Activated B cell treated with CpG ODN at 0.5 μM for 24 hours (primary cell): ENCODE measurements at regions not wholly inside any gene's neighbourhood (a gene's known extent, or its start where the extent isn't known, plus 50 kb on each side); places are given as distances from the start of the nearest gene placed in this dataset.

Source experiments
- ATAC-seq: fragments of 200-7000 bp; cut with Tn5 transposase; one replicate; pipeline ENCODE4 v1.10.0; 2021; ENCODE audit warnings: low read depth, mild to moderate bottlenecking, moderate library complexity
- CTCF ChIA-PET: fragments of 350-600 bp; sonication (Branson Sonifier 250); formaldehyde crosslinking; loops from one replicate; lab custom pipeline; 2021; ENCODE audit warnings: antibody characterized with exemption; lab: Charles Lee
- POLR2A ChIA-PET: fragments of 350-600 bp; sonication (Branson Sonifier 250); formaldehyde crosslinking; loops from one replicate; lab custom pipeline; 2021; ENCODE audit warnings: antibody characterized with exemption; lab: Charles Lee
- DNase-seq: peaks from one replicate; pipeline ENCODE4 v3.0.0; 2022
- H3K27ac Mint-ChIP-seq: one replicate; pipeline ENCODE4 v1.8.0; 2020; ENCODE audit warnings: mixed read lengths
- H3K27me3 Mint-ChIP-seq: one replicate; pipeline ENCODE4 v1.8.0; 2021; ENCODE audit warnings: mixed read lengths
- H3K36me3 Mint-ChIP-seq: one replicate; pipeline ENCODE4 v1.8.0; 2021; ENCODE audit warnings: low read depth, mixed read lengths
- H3K4me1 Mint-ChIP-seq: one replicate; pipeline ENCODE4 v1.8.0; 2021; ENCODE audit warnings: mixed read lengths
- H3K4me3 Mint-ChIP-seq: one replicate; pipeline ENCODE4 v1.8.0; 2020; ENCODE audit warnings: mild to moderate bottlenecking, mixed read lengths
- H3K9me3 Mint-ChIP-seq: one replicate; pipeline ENCODE4 v1.8.0; 2020; ENCODE audit warnings: mixed read lengths
- intact Hi-C: fragments of 100-400 bp; cut with micrococcal nuclease; formaldehyde crosslinking; loops from one replicate; pipeline ENCODE4 v1.15.1; 2024
- TF ChIP-seq, protein P1 (sequence below): fragments of 200-600 bp; IDR thresholded peaks from one replicate; pipeline ENCODE4 v1.8.0; 2022; ENCODE audit warnings: antibody characterized with exemption, mild to moderate bottlenecking

DNA sequence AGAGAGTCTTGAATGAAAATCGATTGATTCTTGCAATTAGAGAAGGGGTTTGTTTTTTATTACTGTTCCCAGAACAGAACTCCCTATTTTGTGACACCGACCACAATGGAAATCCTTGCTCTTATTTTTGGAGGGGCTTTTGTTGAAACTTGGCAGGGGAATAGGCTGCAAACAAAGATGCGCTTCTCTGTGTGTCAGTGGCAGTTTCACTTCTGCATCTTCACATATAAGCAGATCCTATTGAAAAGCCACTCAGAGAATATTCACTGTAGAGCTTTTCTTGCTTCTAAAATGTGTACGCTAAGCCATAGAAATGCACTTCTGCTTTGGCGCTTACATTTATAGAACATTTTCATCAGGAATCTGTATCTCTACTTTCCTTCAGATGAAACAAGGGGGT, 1822.4 kb upstream of the SEL1L start:
- H3K4me1 Mint-ChIP-seq = no peaks in the 10 kb centered on the region
- H3K9me3 Mint-ChIP-seq = peaks cover 7% of the 10 kb centered on the region
- H3K27ac Mint-ChIP-seq = no peak overlapping the region
- no peaks in the 10 kb centered on the region for H3K27me3 Mint-ChIP-seq
- ATAC-seq (no peak), DNase-seq (no peak)
- intact Hi-C loops = no loop called here
- H3K36me3 Mint-ChIP-seq = no peaks in the 10 kb centered on the region
- H3K4me3 Mint-ChIP-seq = no peak overlapping the region
- ChIA-PET CTCF (no interaction called here), POLR2A (no interaction called here)
- TF ChIP-seq, protein P1, sequence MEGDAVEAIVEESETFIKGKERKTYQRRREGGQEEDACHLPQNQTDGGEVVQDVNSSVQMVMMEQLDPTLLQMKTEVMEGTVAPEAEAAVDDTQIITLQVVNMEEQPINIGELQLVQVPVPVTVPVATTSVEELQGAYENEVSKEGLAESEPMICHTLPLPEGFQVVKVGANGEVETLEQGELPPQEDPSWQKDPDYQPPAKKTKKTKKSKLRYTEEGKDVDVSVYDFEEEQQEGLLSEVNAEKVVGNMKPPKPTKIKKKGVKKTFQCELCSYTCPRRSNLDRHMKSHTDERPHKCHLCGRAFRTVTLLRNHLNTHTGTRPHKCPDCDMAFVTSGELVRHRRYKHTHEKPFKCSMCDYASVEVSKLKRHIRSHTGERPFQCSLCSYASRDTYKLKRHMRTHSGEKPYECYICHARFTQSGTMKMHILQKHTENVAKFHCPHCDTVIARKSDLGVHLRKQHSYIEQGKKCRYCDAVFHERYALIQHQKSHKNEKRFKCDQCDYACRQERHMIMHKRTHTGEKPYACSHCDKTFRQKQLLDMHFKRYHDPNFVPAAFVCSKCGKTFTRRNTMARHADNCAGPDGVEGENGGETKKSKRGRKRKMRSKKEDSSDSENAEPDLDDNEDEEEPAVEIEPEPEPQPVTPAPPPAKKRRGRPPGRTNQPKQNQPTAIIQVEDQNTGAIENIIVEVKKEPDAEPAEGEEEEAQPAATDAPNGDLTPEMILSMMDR = no peak

DNA sequence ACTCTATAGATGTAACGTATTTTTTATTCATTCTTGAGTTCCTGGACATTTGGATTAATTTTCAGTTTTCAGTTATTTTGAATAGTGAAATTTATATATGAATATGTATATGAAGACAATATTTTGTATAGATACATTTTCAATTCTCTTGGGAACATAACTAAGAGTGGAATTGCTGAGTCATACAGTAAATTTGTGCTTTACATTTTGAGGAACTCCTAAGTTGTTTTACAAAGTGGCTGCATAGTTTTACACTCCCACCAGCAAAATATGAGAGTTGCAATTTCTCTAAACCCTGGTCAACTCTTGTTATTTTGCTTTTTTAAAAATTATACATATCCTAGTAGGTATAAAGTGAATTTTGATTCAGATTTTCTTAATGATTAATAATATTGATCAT, 1838.6 kb upstream of the SEL1L start:
- Mint-ChIP-seq H3K27ac (no peak overlapping the region), H3K4me1 (no peaks in the 10 kb centered on the region), H3K36me3 (no peaks in the 10 kb centered on the region), H3K9me3 (peaks cover 12% of the 10 kb centered on the region), H3K4me3 (no peak overlapping the region), H3K27me3 (no peaks in the 10 kb centered on the region)
- TF ChIP-seq, protein P1 = no peak
- POLR2A ChIA-PET = no interaction called here
- ATAC-seq = no peak
- no peak for DNase-seq
- intact Hi-C loops = no loop called here
- CTCF ChIA-PET = no interaction called here

DNA sequence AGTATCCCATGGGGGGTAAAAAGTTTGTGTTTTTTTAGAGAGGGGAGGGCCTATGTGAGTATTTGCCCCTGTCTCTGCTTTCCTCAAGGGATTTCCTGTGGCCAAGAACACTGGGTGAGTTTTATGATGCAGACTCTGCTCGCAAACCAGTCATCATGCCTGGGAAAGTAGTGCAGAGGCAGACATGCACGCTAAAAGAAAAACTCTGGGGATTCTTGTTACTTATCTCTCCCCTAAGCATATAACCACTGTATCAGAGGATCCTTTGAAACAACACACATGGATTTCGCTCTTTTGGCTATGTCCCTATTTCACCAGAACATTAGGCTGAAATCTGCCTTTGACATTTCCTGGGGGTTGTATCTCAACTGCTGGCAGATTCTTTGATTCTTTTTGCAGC, 1845.8 kb upstream of the SEL1L start:
- intact Hi-C loops = no loop called here
- H3K36me3 Mint-ChIP-seq = no peaks in the 10 kb centered on the region
- H3K4me3 Mint-ChIP-seq = no peak overlapping the region
- CTCF ChIA-PET = no interaction called here
- ATAC-seq (no peak), DNase-seq (no peak)
- POLR2A ChIA-PET = no interaction called here
- TF ChIP-seq, protein P1 = no peak
- H3K27ac Mint-ChIP-seq = no peak overlapping the region
- peaks cover 16% of the 10 kb centered on the region for H3K9me3 Mint-ChIP-seq
- no peaks in the 10 kb centered on the region for H3K4me1 Mint-ChIP-seq
- no peaks in the 10 kb centered on the region for H3K27me3 Mint-ChIP-seq

DNA sequence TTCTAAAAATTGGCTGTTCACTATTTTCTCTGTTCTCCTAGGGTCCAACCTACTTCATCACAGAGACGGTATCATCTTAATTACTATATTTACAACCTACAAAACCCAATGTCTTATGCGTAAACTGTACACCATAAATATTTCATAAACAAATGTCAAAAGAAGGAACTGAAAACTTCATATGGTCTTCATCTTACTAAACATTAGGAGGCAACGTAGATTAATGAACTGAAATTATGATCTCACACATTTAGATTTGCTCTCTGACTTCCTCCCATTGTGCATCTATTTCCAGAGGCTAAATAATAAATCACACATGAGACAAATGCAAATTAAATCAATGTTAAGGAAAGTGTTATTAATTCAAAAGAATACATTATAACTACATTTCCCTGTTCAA, 1850.6 kb upstream of the SEL1L start:
- peaks cover 21% of the 10 kb centered on the region for H3K9me3 Mint-ChIP-seq

DNA sequence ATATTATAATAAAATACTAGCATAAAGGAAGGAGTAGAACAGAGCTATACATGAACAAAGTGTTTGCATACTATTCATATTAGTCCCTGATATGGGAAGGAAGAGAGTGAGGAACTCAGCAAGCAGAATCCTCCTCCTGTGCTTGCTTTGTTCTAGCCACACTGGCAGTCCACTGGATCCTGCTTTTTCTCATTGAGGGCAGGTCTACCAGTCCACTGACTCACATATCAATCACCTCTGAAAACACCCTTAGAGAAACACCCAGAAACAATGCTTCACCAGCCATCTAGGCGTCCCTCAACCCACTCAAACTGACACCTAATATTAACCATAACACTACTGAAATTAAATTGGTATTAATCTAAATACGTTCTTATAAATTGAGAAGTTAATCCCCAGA, 1861.7 kb upstream of the SEL1L start:
- POLR2A ChIA-PET = no interaction called here
- Mint-ChIP-seq H3K4me3 (no peak overlapping the region), H3K27ac (no peak overlapping the region), H3K4me1 (no peaks in the 10 kb centered on the region), H3K36me3 (no peaks in the 10 kb centered on the region), H3K9me3 (peaks cover 2% of the 10 kb centered on the region), H3K27me3 (no peaks in the 10 kb centered on the region)
- TF ChIP-seq, protein P1 = no peak
- CTCF ChIA-PET = no interaction called here
- intact Hi-C loops = no loop called here
- ATAC-seq (no peak), DNase-seq (no peak)

More for the DNA sequence above, 1850.6 kb upstream of the SEL1L start:
- TF ChIP-seq, protein P1 = no peak
- intact Hi-C loops = no loop called here
- ATAC-seq (no peak), DNase-seq (no peak)
- no peak overlapping the region for H3K27ac Mint-ChIP-seq
- H3K27me3 Mint-ChIP-seq = no peaks in the 10 kb centered on the region
- POLR2A ChIA-PET = no interaction called here
- no peaks in the 10 kb centered on the region for H3K4me1 Mint-ChIP-seq
- no peaks in the 10 kb centered on the region for H3K36me3 Mint-ChIP-seq
- CTCF ChIA-PET = no interaction called here
- no peak overlapping the region for H3K4me3 Mint-ChIP-seq
